IgD-negative memory B cell (primary cell): ENCODE measurements at regions not wholly inside any gene's neighbourhood (a gene's known extent, or its start where the extent isn't known, plus 50 kb on each side); places are given as distances from the start of the nearest gene placed in this dataset.
A peak's percentile ranks its signal among the peaks of the same experiment; 100 is the strongest.

Source experiments
- H3K27ac Mint-ChIP-seq, 3 donors: one replicate each; pipeline ENCODE4 v1.8.0; 2020 to 2022; ENCODE audit warnings: mild to moderate bottlenecking in 3 of 3, mixed read lengths in 3 of 3, moderate library complexity in 1 of 3
- H3K27me3 Mint-ChIP-seq: one replicate; pipeline ENCODE4 v1.8.0; 2021; ENCODE audit warnings: mixed read lengths
- H3K36me3 Mint-ChIP-seq: one replicate; pipeline ENCODE4 v1.8.0; 2020; ENCODE audit warnings: mild to moderate bottlenecking, mixed read lengths
- H3K4me1 Mint-ChIP-seq, 3 donors: one replicate each; pipeline ENCODE4 v1.8.0; 2020 to 2022; ENCODE audit warnings: mixed read lengths in 3 of 3, mild to moderate bottlenecking in 1 of 3
- H3K4me3 Mint-ChIP-seq, 4 donors: one replicate each; pipeline ENCODE4 v1.8.0; 2020 to 2022; ENCODE audit warnings: mild to moderate bottlenecking in 4 of 4, mixed read lengths in 4 of 4, moderate library complexity in 3 of 4
- H3K9me3 Mint-ChIP-seq, 3 donors: one replicate each; pipeline ENCODE4 v1.8.0; 2020 to 2021; ENCODE audit warnings: mixed read lengths in 3 of 3, mild to moderate bottlenecking in 1 of 3

GRCh38 chr10:15462253-15462897 is 91.3 kb upstream of the FAM171A1 start:
- H3K27me3 Mint-ChIP-seq = peaks cover 8% of the 10 kb centered on the region
- H3K9me3 Mint-ChIP-seq = peaks cover 0 to 10% (median 4%) of the 10 kb centered on the region in 3 donors
- no peaks in the 10 kb centered on the region for H3K4me1 Mint-ChIP-seq
- no peak overlapping the region for H3K4me3 Mint-ChIP-seq
- no peak overlapping the region for H3K27ac Mint-ChIP-seq
- H3K36me3 Mint-ChIP-seq = no peaks in the 10 kb centered on the region

GRCh38 chr10:15461353-15462108 is 90.4 kb upstream of the FAM171A1 start:
- H3K27me3 Mint-ChIP-seq = peaks cover 13% of the 10 kb centered on the region
- H3K4me1 Mint-ChIP-seq = no peaks in the 10 kb centered on the region
- H3K4me3 Mint-ChIP-seq = no peak overlapping the region
- H3K9me3 Mint-ChIP-seq = peaks cover 0 to 10% (median 6%) of the 10 kb centered on the region in 3 donors
- no peaks in the 10 kb centered on the region for H3K36me3 Mint-ChIP-seq
- H3K27ac Mint-ChIP-seq = peak overlapping the region in 1 of 3 donors; percentile 71

GRCh38 chr10:15460661-15461060 is 89.6 kb upstream of the FAM171A1 start:
- Mint-ChIP-seq H3K36me3 (no peaks in the 10 kb centered on the region), H3K27me3 (peaks cover 13% of the 10 kb centered on the region), H3K9me3 (peaks cover 0 to 10% (median 7%) of the 10 kb centered on the region in 3 donors), H3K27ac (no peak overlapping the region), H3K4me3 (no peak overlapping the region), H3K4me1 (no peaks in the 10 kb centered on the region)

- Mint-ChIP-seq H3K4me1 (no peaks in the 10 kb centered on the region), H3K36me3 (no peaks in the 10 kb centered on the region), H3K9me3 (peaks cover 0 to 7% (median 6%) of the 10 kb centered on the region in 3 donors), H3K27me3 (peaks cover 13% of the 10 kb centered on the region), H3K27ac (no peak overlapping the region), H3K4me3 (no peak overlapping the region)
Measured at GRCh38 chr10:15459218-15459617, 88.1 kb upstream of the FAM171A1 start.

- H3K36me3 Mint-ChIP-seq = no peaks in the 10 kb centered on the region
- peaks cover 13% of the 10 kb centered on the region for H3K27me3 Mint-ChIP-seq
- no peaks in the 10 kb centered on the region for H3K4me1 Mint-ChIP-seq
- H3K27ac Mint-ChIP-seq = no peak overlapping the region
- H3K9me3 Mint-ChIP-seq = peaks cover 0 to 9% (median 0%) of the 10 kb centered on the region in 3 donors
- no peak overlapping the region for H3K4me3 Mint-ChIP-seq
Measured at GRCh38 chr10:15457382-15457781, 86.3 kb upstream of the FAM171A1 start.

- H3K4me1 Mint-ChIP-seq = no peaks in the 10 kb centered on the region
- no peak overlapping the region for H3K27ac Mint-ChIP-seq
- peaks cover 0 to 9% (median 0%) of the 10 kb centered on the region in 3 donors for H3K9me3 Mint-ChIP-seq
- H3K27me3 Mint-ChIP-seq = peaks cover 9% of the 10 kb centered on the region
- no peaks in the 10 kb centered on the region for H3K36me3 Mint-ChIP-seq
- H3K4me3 Mint-ChIP-seq = no peak overlapping the region
Measured at GRCh38 chr10:15455456-15455855, 84.4 kb upstream of the FAM171A1 start.

- H3K4me1 Mint-ChIP-seq = no peaks in the 10 kb centered on the region
- H3K9me3 Mint-ChIP-seq = peaks cover 0 to 9% (median 2%) of the 10 kb centered on the region in 3 donors
- H3K27ac Mint-ChIP-seq = no peak overlapping the region
- H3K4me3 Mint-ChIP-seq = no peak overlapping the region
- no peaks in the 10 kb centered on the region for H3K36me3 Mint-ChIP-seq
- H3K27me3 Mint-ChIP-seq = peaks cover 12% of the 10 kb centered on the region
Measured at GRCh38 chr10:15453926-15454325, 82.8 kb upstream of the FAM171A1 start.

- no peak overlapping the region for H3K27ac Mint-ChIP-seq
- H3K4me3 Mint-ChIP-seq = no peak overlapping the region
- no peaks in the 10 kb centered on the region for H3K36me3 Mint-ChIP-seq
- no peaks in the 10 kb centered on the region for H3K4me1 Mint-ChIP-seq
- peaks cover 10% of the 10 kb centered on the region for H3K27me3 Mint-ChIP-seq
- peaks cover 0 to 9% (median 2%) of the 10 kb centered on the region in 3 donors for H3K9me3 Mint-ChIP-seq
Measured at GRCh38 chr10:15453457-15453856, 82.4 kb upstream of the FAM171A1 start.

GRCh38 chr10:15452545-15452944 is 81.5 kb upstream of the FAM171A1 start:
- no peak overlapping the region for H3K4me3 Mint-ChIP-seq
- no peak overlapping the region for H3K27ac Mint-ChIP-seq
- peaks cover 0 to 9% (median 3%) of the 10 kb centered on the region in 3 donors for H3K9me3 Mint-ChIP-seq
- H3K36me3 Mint-ChIP-seq = no peaks in the 10 kb centered on the region
- no peaks in the 10 kb centered on the region for H3K4me1 Mint-ChIP-seq
- H3K27me3 Mint-ChIP-seq = peaks cover 9% of the 10 kb centered on the region

GRCh38 chr10:15451137-15452094 is 80.3 kb upstream of the FAM171A1 start:
- no peaks in the 10 kb centered on the region for H3K4me1 Mint-ChIP-seq
- H3K4me3 Mint-ChIP-seq = no peak overlapping the region
- H3K27ac Mint-ChIP-seq = no peak overlapping the region
- H3K27me3 Mint-ChIP-seq = peaks cover 2% of the 10 kb centered on the region
- peaks cover 0 to 9% (median 3%) of the 10 kb centered on the region in 3 donors for H3K9me3 Mint-ChIP-seq
- no peaks in the 10 kb centered on the region for H3K36me3 Mint-ChIP-seq

- Mint-ChIP-seq H3K36me3 (no peaks in the 10 kb centered on the region), H3K4me1 (no peaks in the 10 kb centered on the region), H3K4me3 (no peak overlapping the region), H3K9me3 (peaks cover 0 to 6% (median 3%) of the 10 kb centered on the region in 3 donors), H3K27ac (no peak overlapping the region), H3K27me3 (peaks cover 2% of the 10 kb centered on the region)
Measured at GRCh38 chr10:15448598-15448997, 77.5 kb upstream of the FAM171A1 start.

- Mint-ChIP-seq H3K27me3 (peaks cover 5% of the 10 kb centered on the region), H3K36me3 (peaks cover 2% of the 10 kb centered on the region), H3K4me3 (no peak overlapping the region), H3K27ac (no peak overlapping the region), H3K9me3 (peaks cover 0 to 3% (median 2%) of the 10 kb centered on the region in 3 donors), H3K4me1 (no peaks in the 10 kb centered on the region)
Measured at GRCh38 chr10:15445006-15445390, 73.9 kb upstream of the FAM171A1 start.

- Mint-ChIP-seq H3K27me3 (peaks cover 4% of the 10 kb centered on the region), H3K4me1 (peaks cover 0 to 2% (median 0%) of the 10 kb centered on the region in 3 donors), H3K36me3 (peaks cover 2% of the 10 kb centered on the region), H3K9me3 (peaks cover 0 to 2% (median 2%) of the 10 kb centered on the region in 3 donors), H3K4me3 (no peak overlapping the region), H3K27ac (no peak overlapping the region)
Measured at GRCh38 chr10:15444105-15445005, 73.3 kb upstream of the FAM171A1 start.

GRCh38 chr10:15442056-15442455 is 71.0 kb upstream of the FAM171A1 start:
- H3K4me3 Mint-ChIP-seq = no peak overlapping the region
- H3K27ac Mint-ChIP-seq = no peak overlapping the region
- H3K36me3 Mint-ChIP-seq = peaks cover 2% of the 10 kb centered on the region
- peaks cover 9% of the 10 kb centered on the region for H3K27me3 Mint-ChIP-seq
- peaks cover 0 to 2% (median 0%) of the 10 kb centered on the region in 3 donors for H3K4me1 Mint-ChIP-seq
- peaks cover 0 to 2% (median 0%) of the 10 kb centered on the region in 3 donors for H3K9me3 Mint-ChIP-seq
